GM23338 (cell line): ENCODE measurements at regions not wholly inside any gene's neighbourhood (a gene's known extent, or its start where the extent isn't known, plus 50 kb on each side); places are given as distances from the start of the nearest gene placed in this dataset.

Experiments used
- ATAC-seq: fragments of 200-7000 bp; cut with Tn5 transposase; 3 replicates; pipeline ENCODE4 v1.9.1; 2020
- DNase-seq: peaks from one replicate; pipeline ENCODE4 v3.0.0-alpha.2; 2015; ENCODE audit warnings: low spot score
- H2AFZ ChIP-seq: fragments of 200-600 bp; sonication (generic); 2 replicates; pipeline ENCODE4 v1.8.0; 2016; ENCODE audit warnings: antibody characterized with exemption, mild to moderate bottlenecking, moderate library complexity
- H3F3A ChIP-seq: fragments of 200-600 bp; sonication (generic); replicated peaks from 2 replicates; pipeline ENCODE4 v1.8.0; 2017; ENCODE audit warnings: antibody characterized with exemption, mixed run types, low read depth
- H3K27ac ChIP-seq: fragments of 200-600 bp; sonication (generic); 2 replicates; pipeline ENCODE4 v1.6.1; 2016; ENCODE audit warnings: low read depth
- H3K27me3 ChIP-seq: fragments of 200-600 bp; sonication (generic); 2 replicates; pipeline ENCODE4 v1.8.0; 2016; ENCODE audit warnings: mild to moderate bottlenecking, mixed run types, moderate library complexity; ENCODE audit not compliant: insufficient read depth
- H3K36me3 ChIP-seq: fragments of 200-600 bp; sonication (generic); 2 replicates; pipeline ENCODE4 v1.8.0; 2016; ENCODE audit warnings: mild to moderate bottlenecking; ENCODE audit not compliant: insufficient read depth
- H3K4me1 ChIP-seq: fragments of 200-600 bp; sonication (generic); 2 replicates; pipeline ENCODE4 v1.8.0; 2016; ENCODE audit warnings: mild to moderate bottlenecking, moderate library complexity; ENCODE audit not compliant: insufficient read depth
- H3K4me2 ChIP-seq: fragments of 200-600 bp; sonication (generic); 2 replicates; pipeline ENCODE4 v1.7.1; 2017; ENCODE audit warnings: mixed run types
- H3K4me3 ChIP-seq: fragments of 200-600 bp; sonication (generic); 2 replicates; pipeline ENCODE4 v1.6.1; 2016; ENCODE audit warnings: mixed run types
- H3K79me2 ChIP-seq: fragments of 200-600 bp; sonication (generic); replicated peaks from 2 replicates; pipeline ENCODE4 v1.8.0; 2017; ENCODE audit warnings: mild to moderate bottlenecking; ENCODE audit not compliant: insufficient read depth
- H3K9me2 ChIP-seq: fragments of 200-600 bp; sonication (generic); 2 replicates; pipeline ENCODE4 v1.8.0; 2017; ENCODE audit not compliant: insufficient read depth
- H4K20me1 ChIP-seq: fragments of 200-600 bp; sonication (generic); replicated peaks from 2 replicates; pipeline ENCODE4 v1.8.0; 2017; ENCODE audit warnings: mild to moderate bottlenecking; ENCODE audit not compliant: insufficient read depth
- H3K27ac Mint-ChIP-seq: 2 replicates; pipeline ENCODE4 v1.8.0; 2020; ENCODE audit warnings: inconsistent platforms, mild to moderate bottlenecking, moderate library complexity, mixed read lengths
- H3K27me3 Mint-ChIP-seq: 3 replicates; pipeline ENCODE4 v1.8.0; 2022; ENCODE audit warnings: low read depth, mild to moderate bottlenecking, moderate library complexity, mixed read lengths, inconsistent platforms; ENCODE audit not compliant: insufficient read depth, poor library complexity
- H3K36me3 Mint-ChIP-seq: 3 replicates; pipeline ENCODE4 v1.8.0; 2021; ENCODE audit warnings: low read depth, mild to moderate bottlenecking, inconsistent platforms, moderate library complexity, mixed read lengths
- H3K4me1 Mint-ChIP-seq: 3 replicates; pipeline ENCODE4 v1.8.0; 2020; ENCODE audit warnings: mild to moderate bottlenecking, inconsistent platforms, mixed read lengths
- H3K4me3 Mint-ChIP-seq: 3 replicates; pipeline ENCODE4 v1.8.0; 2021; ENCODE audit warnings: moderate library complexity, mild to moderate bottlenecking, inconsistent platforms, mixed read lengths
- H3K9me3 Mint-ChIP-seq: 3 replicates; pipeline ENCODE4 v1.8.0; 2020; ENCODE audit warnings: moderate library complexity, mild to moderate bottlenecking, inconsistent platforms, mixed read lengths
- EZH2 ChIP-seq: fragments of 200-600 bp; sonication (generic); IDR thresholded peaks from one replicate; pipeline ENCODE4 v1.8.0; 2017; ENCODE audit warnings: antibody characterized with exemption, mild to moderate bottlenecking, low read depth; ENCODE audit not compliant: unreplicated experiment
- STAT1 ChIP-seq: IDR thresholded peaks from one replicate; pipeline ENCODE4 v1.6.1; 2016; ENCODE audit warnings: antibody characterized with exemption; ENCODE audit not compliant: unreplicated experiment
- ZNF114 ChIP-seq: fragments of 250-450 bp; sonication (Bioruptor Pico); IDR thresholded peaks from 2 replicates; pipeline ENCODE4 v1.5.0; 2020; ENCODE audit warnings: mild to moderate bottlenecking, moderate library complexity
- TF ChIP-seq, protein P1 (sequence below): IDR thresholded peaks from 2 replicates; pipeline ENCODE4 v1.6.1; 2016; ENCODE audit warnings: antibody characterized with exemption
- TF ChIP-seq, protein P2 (sequence below): fragments of 250-450 bp; sonication (Bioruptor Pico); IDR thresholded peaks from 2 replicates; pipeline ENCODE4 v1.5.0; 2020; ENCODE audit warnings: mild to moderate bottlenecking, moderate library complexity
- TF ChIP-seq, protein P3 (sequence below), 2 experiments: fragments of 200-600 bp in 1 of 2; sonication (generic) in 1 of 2; conservative IDR thresholded peaks; 2 replicates each; pipeline versions ENCODE4 v1.5.1 to v1.6.1; 2016 to 2017; ENCODE audit warnings: antibody characterized with exemption in 2 of 2, low read depth in 2 of 2, mild to moderate bottlenecking in 2 of 2, moderate library complexity in 1 of 2
- TF ChIP-seq, protein P4 (sequence below): IDR thresholded peaks from one replicate; pipeline ENCODE4 v1.6.1; 2018; ENCODE audit warnings: antibody characterized with exemption; ENCODE audit not compliant: unreplicated experiment

- Histone ChIP-seq H3K4me2 (no peak overlapping the region), H3K27me3 (no peaks in the 10 kb centered on the region), H3K79me2 (no peaks in the 10 kb centered on the region), H3K36me3 (no peaks in the 10 kb centered on the region), H2AFZ (no peak overlapping the region), H3K4me3 (no peak overlapping the region), H4K20me1 (no peaks in the 10 kb centered on the region), H3K27ac (no peak overlapping the region), H3F3A (no peaks in the 10 kb centered on the region), H3K4me1 (no peaks in the 10 kb centered on the region), H3K9me2 (no peaks in the 10 kb centered on the region)
- Mint-ChIP-seq H3K9me3 (peaks cover 9% of the 10 kb centered on the region; the same call in 1 of the 3 replicates), H3K27me3 (no peaks in the 10 kb centered on the region), H3K4me3 (no peak overlapping the region), H3K27ac (no peak overlapping the region), H3K4me1 (no peaks in the 10 kb centered on the region), H3K36me3 (0 out of 3 replicates have a peak, but pooled peaks cover 3% of the 10 kb centered on the region)
- no peak for TF ChIP-seq ZNF114 (CRISPR knock-in tag)
- TF ChIP-seq, protein P1, sequence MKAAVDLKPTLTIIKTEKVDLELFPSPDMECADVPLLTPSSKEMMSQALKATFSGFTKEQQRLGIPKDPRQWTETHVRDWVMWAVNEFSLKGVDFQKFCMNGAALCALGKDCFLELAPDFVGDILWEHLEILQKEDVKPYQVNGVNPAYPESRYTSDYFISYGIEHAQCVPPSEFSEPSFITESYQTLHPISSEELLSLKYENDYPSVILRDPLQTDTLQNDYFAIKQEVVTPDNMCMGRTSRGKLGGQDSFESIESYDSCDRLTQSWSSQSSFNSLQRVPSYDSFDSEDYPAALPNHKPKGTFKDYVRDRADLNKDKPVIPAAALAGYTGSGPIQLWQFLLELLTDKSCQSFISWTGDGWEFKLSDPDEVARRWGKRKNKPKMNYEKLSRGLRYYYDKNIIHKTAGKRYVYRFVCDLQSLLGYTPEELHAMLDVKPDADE, result no peak
- no peak for TF ChIP-seq EZH2
- TF ChIP-seq, protein P2, sequence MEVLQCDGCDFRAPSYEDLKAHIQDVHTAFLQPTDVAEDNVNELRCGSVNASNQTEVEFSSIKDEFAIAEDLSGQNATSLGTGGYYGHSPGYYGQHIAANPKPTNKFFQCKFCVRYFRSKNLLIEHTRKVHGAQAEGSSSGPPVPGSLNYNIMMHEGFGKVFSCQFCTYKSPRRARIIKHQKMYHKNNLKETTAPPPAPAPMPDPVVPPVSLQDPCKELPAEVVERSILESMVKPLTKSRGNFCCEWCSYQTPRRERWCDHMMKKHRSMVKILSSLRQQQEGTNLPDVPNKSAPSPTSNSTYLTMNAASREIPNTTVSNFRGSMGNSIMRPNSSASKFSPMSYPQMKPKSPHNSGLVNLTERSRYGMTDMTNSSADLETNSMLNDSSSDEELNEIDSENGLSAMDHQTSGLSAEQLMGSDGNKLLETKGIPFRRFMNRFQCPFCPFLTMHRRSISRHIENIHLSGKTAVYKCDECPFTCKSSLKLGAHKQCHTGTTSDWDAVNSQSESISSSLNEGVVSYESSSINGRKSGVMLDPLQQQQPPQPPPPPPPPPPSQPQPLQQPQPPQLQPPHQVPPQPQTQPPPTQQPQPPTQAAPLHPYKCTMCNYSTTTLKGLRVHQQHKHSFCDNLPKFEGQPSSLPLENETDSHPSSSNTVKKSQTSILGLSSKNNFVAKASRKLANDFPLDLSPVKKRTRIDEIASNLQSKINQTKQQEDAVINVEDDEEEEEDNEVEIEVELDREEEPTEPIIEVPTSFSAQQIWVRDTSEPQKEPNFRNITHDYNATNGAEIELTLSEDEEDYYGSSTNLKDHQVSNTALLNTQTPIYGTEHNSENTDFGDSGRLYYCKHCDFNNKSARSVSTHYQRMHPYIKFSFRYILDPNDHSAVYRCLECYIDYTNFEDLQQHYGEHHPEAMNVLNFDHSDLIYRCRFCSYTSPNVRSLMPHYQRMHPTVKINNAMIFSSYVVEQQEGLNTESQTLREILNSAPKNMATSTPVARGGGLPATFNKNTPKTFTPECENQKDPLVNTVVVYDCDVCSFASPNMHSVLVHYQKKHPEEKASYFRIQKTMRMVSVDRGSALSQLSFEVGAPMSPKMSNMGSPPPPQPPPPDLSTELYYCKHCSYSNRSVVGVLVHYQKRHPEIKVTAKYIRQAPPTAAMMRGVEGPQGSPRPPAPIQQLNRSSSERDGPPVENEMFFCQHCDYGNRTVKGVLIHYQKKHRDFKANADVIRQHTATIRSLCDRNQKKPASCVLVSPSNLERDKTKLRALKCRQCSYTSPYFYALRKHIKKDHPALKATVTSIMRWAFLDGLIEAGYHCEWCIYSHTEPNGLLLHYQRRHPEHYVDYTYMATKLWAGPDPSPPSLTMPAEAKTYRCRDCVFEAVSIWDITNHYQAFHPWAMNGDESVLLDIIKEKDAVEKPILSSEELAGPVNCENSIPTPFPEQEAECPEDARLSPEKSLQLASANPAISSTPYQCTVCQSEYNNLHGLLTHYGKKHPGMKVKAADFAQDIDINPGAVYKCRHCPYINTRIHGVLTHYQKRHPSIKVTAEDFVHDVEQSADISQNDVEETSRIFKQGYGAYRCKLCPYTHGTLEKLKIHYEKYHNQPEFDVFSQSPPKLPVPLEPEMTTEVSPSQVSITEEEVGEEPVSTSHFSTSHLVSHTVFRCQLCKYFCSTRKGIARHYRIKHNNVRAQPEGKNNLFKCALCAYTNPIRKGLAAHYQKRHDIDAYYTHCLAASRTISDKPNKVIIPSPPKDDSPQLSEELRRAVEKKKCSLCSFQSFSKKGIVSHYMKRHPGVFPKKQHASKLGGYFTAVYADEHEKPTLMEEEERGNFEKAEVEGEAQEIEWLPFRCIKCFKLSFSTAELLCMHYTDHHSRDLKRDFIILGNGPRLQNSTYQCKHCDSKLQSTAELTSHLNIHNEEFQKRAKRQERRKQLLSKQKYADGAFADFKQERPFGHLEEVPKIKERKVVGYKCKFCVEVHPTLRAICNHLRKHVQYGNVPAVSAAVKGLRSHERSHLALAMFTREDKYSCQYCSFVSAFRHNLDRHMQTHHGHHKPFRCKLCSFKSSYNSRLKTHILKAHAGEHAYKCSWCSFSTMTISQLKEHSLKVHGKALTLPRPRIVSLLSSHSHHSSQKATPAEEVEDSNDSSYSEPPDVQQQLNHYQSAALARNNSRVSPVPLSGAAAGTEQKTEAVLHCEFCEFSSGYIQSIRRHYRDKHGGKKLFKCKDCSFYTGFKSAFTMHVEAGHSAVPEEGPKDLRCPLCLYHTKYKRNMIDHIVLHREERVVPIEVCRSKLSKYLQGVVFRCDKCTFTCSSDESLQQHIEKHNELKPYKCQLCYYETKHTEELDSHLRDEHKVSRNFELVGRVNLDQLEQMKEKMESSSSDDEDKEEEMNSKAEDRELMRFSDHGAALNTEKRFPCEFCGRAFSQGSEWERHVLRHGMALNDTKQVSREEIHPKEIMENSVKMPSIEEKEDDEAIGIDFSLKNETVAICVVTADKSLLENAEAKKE (CRISPR knock-in tag), result no peak
- no peak for DNase-seq
- no peak for ATAC-seq
Observed at GRCh38 chr6:164057876-164058275, 643.4 kb downstream of the QKI start.

- H3F3A ChIP-seq, result no peaks in the 10 kb centered on the region
- H3K9me2 ChIP-seq, result 0 out of 2 replicates have a peak, but pooled peaks cover 5% of the 10 kb centered on the region
- Mint-ChIP-seq H3K4me1 (no peaks in the 10 kb centered on the region), H3K9me3 (peaks cover 7% of the 10 kb centered on the region; the same call in 1 of the 3 replicates), H3K4me3 (no peak overlapping the region), H3K27me3 (no peaks in the 10 kb centered on the region), H3K27ac (no peak overlapping the region), H3K36me3 (0 out of 3 replicates have a peak, but pooled peaks cover 3% of the 10 kb centered on the region)
- H3K4me2 ChIP-seq, result no peak overlapping the region
- ATAC-seq (no peak), DNase-seq (no peak)
- H3K79me2 ChIP-seq, result no peaks in the 10 kb centered on the region
- no peaks in the 10 kb centered on the region for H3K36me3 ChIP-seq
- no peak overlapping the region for H3K27ac ChIP-seq
- H3K27me3 ChIP-seq, result no peaks in the 10 kb centered on the region
- no peaks in the 10 kb centered on the region for H4K20me1 ChIP-seq
- no peak overlapping the region for H2AFZ ChIP-seq
- no peak overlapping the region for H3K4me3 ChIP-seq
- H3K4me1 ChIP-seq, result no peaks in the 10 kb centered on the region
- TF ChIP-seq, protein P1, result no peak
- TF ChIP-seq EZH2 (no peak), STAT1 (no peak)
- TF ChIP-seq, protein P3, sequence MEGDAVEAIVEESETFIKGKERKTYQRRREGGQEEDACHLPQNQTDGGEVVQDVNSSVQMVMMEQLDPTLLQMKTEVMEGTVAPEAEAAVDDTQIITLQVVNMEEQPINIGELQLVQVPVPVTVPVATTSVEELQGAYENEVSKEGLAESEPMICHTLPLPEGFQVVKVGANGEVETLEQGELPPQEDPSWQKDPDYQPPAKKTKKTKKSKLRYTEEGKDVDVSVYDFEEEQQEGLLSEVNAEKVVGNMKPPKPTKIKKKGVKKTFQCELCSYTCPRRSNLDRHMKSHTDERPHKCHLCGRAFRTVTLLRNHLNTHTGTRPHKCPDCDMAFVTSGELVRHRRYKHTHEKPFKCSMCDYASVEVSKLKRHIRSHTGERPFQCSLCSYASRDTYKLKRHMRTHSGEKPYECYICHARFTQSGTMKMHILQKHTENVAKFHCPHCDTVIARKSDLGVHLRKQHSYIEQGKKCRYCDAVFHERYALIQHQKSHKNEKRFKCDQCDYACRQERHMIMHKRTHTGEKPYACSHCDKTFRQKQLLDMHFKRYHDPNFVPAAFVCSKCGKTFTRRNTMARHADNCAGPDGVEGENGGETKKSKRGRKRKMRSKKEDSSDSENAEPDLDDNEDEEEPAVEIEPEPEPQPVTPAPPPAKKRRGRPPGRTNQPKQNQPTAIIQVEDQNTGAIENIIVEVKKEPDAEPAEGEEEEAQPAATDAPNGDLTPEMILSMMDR (conservative IDR thresholded peaks at IDR 0.05; ENCODE audit: low read depth in 2 of 2), result no peak
- TF ChIP-seq, protein P4, sequence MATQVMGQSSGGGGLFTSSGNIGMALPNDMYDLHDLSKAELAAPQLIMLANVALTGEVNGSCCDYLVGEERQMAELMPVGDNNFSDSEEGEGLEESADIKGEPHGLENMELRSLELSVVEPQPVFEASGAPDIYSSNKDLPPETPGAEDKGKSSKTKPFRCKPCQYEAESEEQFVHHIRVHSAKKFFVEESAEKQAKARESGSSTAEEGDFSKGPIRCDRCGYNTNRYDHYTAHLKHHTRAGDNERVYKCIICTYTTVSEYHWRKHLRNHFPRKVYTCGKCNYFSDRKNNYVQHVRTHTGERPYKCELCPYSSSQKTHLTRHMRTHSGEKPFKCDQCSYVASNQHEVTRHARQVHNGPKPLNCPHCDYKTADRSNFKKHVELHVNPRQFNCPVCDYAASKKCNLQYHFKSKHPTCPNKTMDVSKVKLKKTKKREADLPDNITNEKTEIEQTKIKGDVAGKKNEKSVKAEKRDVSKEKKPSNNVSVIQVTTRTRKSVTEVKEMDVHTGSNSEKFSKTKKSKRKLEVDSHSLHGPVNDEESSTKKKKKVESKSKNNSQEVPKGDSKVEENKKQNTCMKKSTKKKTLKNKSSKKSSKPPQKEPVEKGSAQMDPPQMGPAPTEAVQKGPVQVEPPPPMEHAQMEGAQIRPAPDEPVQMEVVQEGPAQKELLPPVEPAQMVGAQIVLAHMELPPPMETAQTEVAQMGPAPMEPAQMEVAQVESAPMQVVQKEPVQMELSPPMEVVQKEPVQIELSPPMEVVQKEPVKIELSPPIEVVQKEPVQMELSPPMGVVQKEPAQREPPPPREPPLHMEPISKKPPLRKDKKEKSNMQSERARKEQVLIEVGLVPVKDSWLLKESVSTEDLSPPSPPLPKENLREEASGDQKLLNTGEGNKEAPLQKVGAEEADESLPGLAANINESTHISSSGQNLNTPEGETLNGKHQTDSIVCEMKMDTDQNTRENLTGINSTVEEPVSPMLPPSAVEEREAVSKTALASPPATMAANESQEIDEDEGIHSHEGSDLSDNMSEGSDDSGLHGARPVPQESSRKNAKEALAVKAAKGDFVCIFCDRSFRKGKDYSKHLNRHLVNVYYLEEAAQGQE, result no peak
Observed at GRCh38 chr6:164051427-164051826, 636.9 kb downstream of the QKI start.
